Progenitor cell of endocrine pancreas (in vitro differentiated cells): ENCODE measurements at regions not wholly inside any gene's neighbourhood (a gene's known extent, or its start where the extent isn't known, plus 50 kb on each side); places are given as distances from the start of the nearest gene placed in this dataset.
A peak's percentile ranks its signal among the peaks of the same experiment; 100 is the strongest.

Experiments used
- DNase-seq: peaks from one replicate; pipeline ENCODE4 v3.0.0; 2021; ENCODE audit warnings: low spot score; ENCODE audit not compliant: unreplicated experiment
- H3K27ac Mint-ChIP-seq: 2 replicates; pipeline ENCODE4 v1.8.0; 2021; ENCODE audit warnings: mild to moderate bottlenecking, moderate library complexity, mixed read lengths
- H3K27me3 Mint-ChIP-seq: 2 replicates; pipeline ENCODE4 v1.8.0; 2021; ENCODE audit warnings: mixed read lengths
- H3K36me3 Mint-ChIP-seq: 2 replicates; pipeline ENCODE4 v1.8.0; 2022; ENCODE audit warnings: mixed read lengths; ENCODE audit not compliant: insufficient read depth
- H3K4me1 Mint-ChIP-seq: 2 replicates; pipeline ENCODE4 v1.8.0; 2021; ENCODE audit warnings: low read depth, mixed read lengths
- H3K4me3 Mint-ChIP-seq: 2 replicates; pipeline ENCODE4 v1.8.0; 2021; ENCODE audit warnings: low read depth, mild to moderate bottlenecking, moderate library complexity, mixed read lengths
- H3K9me3 Mint-ChIP-seq: 2 replicates; pipeline ENCODE4 v1.8.0; 2021; ENCODE audit warnings: low read depth, mixed read lengths
- TF ChIP-seq, protein P1 (sequence below): fragments of 200-600 bp; sonication (generic); IDR thresholded peaks from one replicate; pipeline ENCODE4 v1.5.0; 2021; ENCODE audit warnings: antibody characterized with exemption, mild to moderate bottlenecking; ENCODE audit not compliant: unreplicated experiment

DNA sequence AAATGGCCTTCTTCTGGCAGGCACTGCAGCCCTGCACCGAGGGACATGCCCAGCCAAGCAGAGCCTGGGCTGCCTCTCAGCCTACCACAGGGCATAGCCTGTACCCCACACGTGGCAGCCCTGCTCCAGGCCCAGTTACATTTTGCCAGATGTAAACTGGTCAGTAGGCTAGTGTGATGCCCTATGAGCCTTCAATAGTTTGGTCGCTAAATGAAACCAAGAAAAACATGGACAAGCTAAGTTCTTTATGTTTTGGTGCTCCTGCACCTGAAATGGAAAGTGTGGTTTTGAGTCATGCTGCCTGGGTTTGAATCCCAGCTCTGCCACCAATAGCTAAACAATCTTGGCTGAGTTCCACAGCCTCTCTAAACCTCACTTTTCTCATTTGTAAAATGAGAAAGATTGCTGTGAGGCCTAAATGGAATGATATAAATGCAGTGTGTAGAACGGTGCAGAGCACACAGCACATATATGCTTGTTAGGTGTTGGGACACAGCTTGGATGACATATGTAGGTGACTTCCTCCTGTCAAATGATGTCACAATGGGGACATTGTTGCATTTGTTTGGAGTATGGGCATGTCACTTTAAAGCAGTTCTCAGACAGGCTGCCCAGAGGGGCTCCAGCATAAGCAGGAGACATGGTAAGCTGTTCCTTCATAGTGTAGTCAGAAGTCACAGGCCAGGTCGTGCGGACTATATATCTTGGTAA is 57.4 kb downstream of the ZBTB38 start:
- TF ChIP-seq, protein P1, sequence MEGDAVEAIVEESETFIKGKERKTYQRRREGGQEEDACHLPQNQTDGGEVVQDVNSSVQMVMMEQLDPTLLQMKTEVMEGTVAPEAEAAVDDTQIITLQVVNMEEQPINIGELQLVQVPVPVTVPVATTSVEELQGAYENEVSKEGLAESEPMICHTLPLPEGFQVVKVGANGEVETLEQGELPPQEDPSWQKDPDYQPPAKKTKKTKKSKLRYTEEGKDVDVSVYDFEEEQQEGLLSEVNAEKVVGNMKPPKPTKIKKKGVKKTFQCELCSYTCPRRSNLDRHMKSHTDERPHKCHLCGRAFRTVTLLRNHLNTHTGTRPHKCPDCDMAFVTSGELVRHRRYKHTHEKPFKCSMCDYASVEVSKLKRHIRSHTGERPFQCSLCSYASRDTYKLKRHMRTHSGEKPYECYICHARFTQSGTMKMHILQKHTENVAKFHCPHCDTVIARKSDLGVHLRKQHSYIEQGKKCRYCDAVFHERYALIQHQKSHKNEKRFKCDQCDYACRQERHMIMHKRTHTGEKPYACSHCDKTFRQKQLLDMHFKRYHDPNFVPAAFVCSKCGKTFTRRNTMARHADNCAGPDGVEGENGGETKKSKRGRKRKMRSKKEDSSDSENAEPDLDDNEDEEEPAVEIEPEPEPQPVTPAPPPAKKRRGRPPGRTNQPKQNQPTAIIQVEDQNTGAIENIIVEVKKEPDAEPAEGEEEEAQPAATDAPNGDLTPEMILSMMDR: no peak
- Mint-ChIP-seq H3K27ac (no peak overlapping the region), H3K27me3 (no peaks in the 10 kb centered on the region), H3K9me3 (no peaks in the 10 kb centered on the region), H3K36me3 (peaks cover 3% of the 10 kb centered on the region), H3K4me3 (no peak overlapping the region), H3K4me1 (peaks cover 22% of the 10 kb centered on the region)
- DNase-seq: no peak

- peaks cover 25% of the 10 kb centered on the region for H3K4me1 Mint-ChIP-seq
- no peak for DNase-seq
- H3K9me3 Mint-ChIP-seq: no peaks in the 10 kb centered on the region
- peaks cover 3% of the 10 kb centered on the region for H3K36me3 Mint-ChIP-seq
- no peak overlapping the region for H3K4me3 Mint-ChIP-seq
- H3K27me3 Mint-ChIP-seq: no peaks in the 10 kb centered on the region
- TF ChIP-seq, protein P1: no peak
- H3K27ac Mint-ChIP-seq: peak overlapping the region; percentile 37
Measured at GRCh38 chr3:141426404-141427034, 58.2 kb downstream of the ZBTB38 start.

DNA sequence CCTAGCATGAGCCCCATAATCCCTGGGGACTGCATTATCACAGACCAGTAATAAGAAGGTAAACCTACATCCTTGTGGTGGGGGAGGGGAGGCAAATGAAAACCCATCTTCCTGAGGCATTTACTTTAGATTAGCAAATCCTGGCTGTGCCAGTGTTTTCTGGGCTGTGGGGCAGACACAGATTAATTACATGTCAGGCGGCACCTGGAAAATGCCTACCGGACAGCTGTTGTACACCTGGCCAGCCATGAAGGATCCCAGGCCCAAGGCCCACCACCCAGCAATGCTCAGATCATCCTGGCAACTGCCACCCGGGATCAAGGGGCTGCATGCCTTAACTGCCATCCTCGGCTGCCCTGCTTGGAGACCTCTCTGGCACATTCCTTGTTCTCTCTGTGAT is 59.1 kb upstream of the RASA2 start:
- Mint-ChIP-seq H3K4me1 (peaks cover 37% of the 10 kb centered on the region), H3K36me3 (peaks cover 3% of the 10 kb centered on the region), H3K9me3 (no peaks in the 10 kb centered on the region), H3K27ac (no peak overlapping the region), H3K27me3 (no peaks in the 10 kb centered on the region), H3K4me3 (no peak overlapping the region)
- no peak for DNase-seq
- TF ChIP-seq, protein P1: no peak

GRCh38 chr3:141429371-141430035 is 57.3 kb upstream of the RASA2 start:
- Mint-ChIP-seq H3K27ac (no peak overlapping the region), H3K27me3 (no peaks in the 10 kb centered on the region), H3K36me3 (peaks cover 3% of the 10 kb centered on the region), H3K4me1 (peaks cover 43% of the 10 kb centered on the region), H3K9me3 (no peaks in the 10 kb centered on the region), H3K4me3 (no peak overlapping the region)
- DNase-seq: no peak
- TF ChIP-seq, protein P1: no peak

GRCh38 chr3:141430316-141430715 is 56.5 kb upstream of the RASA2 start:
- TF ChIP-seq, protein P1: no peak
- Mint-ChIP-seq H3K27me3 (no peaks in the 10 kb centered on the region), H3K4me3 (no peak overlapping the region), H3K4me1 (peaks cover 43% of the 10 kb centered on the region), H3K9me3 (no peaks in the 10 kb centered on the region), H3K36me3 (peaks cover 3% of the 10 kb centered on the region), H3K27ac (no peak overlapping the region)
- no peak for DNase-seq
